Calu3 (cell line): ENCODE measurements at regions not wholly inside any gene's neighbourhood (a gene's known extent, or its start where the extent isn't known, plus 50 kb on each side); places are given as distances from the start of the nearest gene placed in this dataset.

Experiments used
- BruUV-seq: library from RNA; stranded (reverse); fragments of 400-500 nt; replicated peaks from 2 replicates; lab custom pipeline; 2021; lab: Mats Ljungman, UMichigan
- CTCF ChIA-PET: fragments of 300-600 bp; sonication (Branson Sonifier 250); formaldehyde crosslinking; loops from one replicate; lab custom pipeline; 2022; ENCODE audit warnings: antibody characterized with exemption; lab: Charles Lee
- DNase-seq: peaks from one replicate; pipeline ENCODE4 v3.0.0; 2022
- H3K27ac Mint-ChIP-seq: one replicate; pipeline ENCODE4 v1.8.0; 2022; ENCODE audit warnings: mixed read lengths; ENCODE audit not compliant: unreplicated experiment
- H3K27me3 Mint-ChIP-seq: one replicate; pipeline ENCODE4 v1.8.0; 2022; ENCODE audit warnings: mixed read lengths; ENCODE audit not compliant: unreplicated experiment
- H3K36me3 Mint-ChIP-seq: one replicate; pipeline ENCODE4 v1.8.0; 2022; ENCODE audit warnings: mild to moderate bottlenecking, moderate library complexity, mixed read lengths; ENCODE audit not compliant: insufficient read depth, unreplicated experiment
- H3K4me1 Mint-ChIP-seq: one replicate; pipeline ENCODE4 v1.8.0; 2022; ENCODE audit warnings: mild to moderate bottlenecking, low read depth, mixed read lengths; ENCODE audit not compliant: unreplicated experiment
- H3K4me3 Mint-ChIP-seq: one replicate; pipeline ENCODE4 v1.8.0; 2022; ENCODE audit warnings: mild to moderate bottlenecking, low read depth, moderate library complexity, mixed read lengths; ENCODE audit not compliant: unreplicated experiment
- H3K9me3 Mint-ChIP-seq: one replicate; pipeline ENCODE4 v1.8.0; 2022; ENCODE audit warnings: low read depth, mixed read lengths; ENCODE audit not compliant: unreplicated experiment
- CTCF ChIP-seq: fragments of 200-600 bp; IDR thresholded peaks from one replicate; pipeline ENCODE4 v1.8.0; 2022; ENCODE audit warnings: antibody characterized with exemption; ENCODE audit not compliant: unreplicated experiment
- intact Hi-C: fragments of 100-400 bp; cut with micrococcal nuclease; formaldehyde crosslinking; loops from one replicate; pipeline ENCODE4 v1.10.0; 2022; ENCODE audit not compliant: unreplicated experiment

GRCh38 chr18:22879293-22879692 is 53.8 kb upstream of the RBBP8 start:
- CTCF ChIA-PET: no interaction called here
- H3K36me3 Mint-ChIP-seq: no peaks in the 10 kb centered on the region
- H3K9me3 Mint-ChIP-seq: no peaks in the 10 kb centered on the region
- peaks cover 20% of the 10 kb centered on the region for H3K4me1 Mint-ChIP-seq
- H3K27me3 Mint-ChIP-seq: no peaks in the 10 kb centered on the region
- no peak for TF ChIP-seq CTCF
- no peak overlapping the region for H3K27ac Mint-ChIP-seq
- no peak for DNase-seq
- no TSS peak for BruUV-seq
- H3K4me3 Mint-ChIP-seq: no peak overlapping the region
- intact Hi-C loops: no loop called here

- Mint-ChIP-seq H3K27ac (no peak overlapping the region), H3K4me3 (no peak overlapping the region), H3K27me3 (no peaks in the 10 kb centered on the region), H3K4me1 (peaks cover 20% of the 10 kb centered on the region), H3K36me3 (no peaks in the 10 kb centered on the region), H3K9me3 (peaks cover 2% of the 10 kb centered on the region)
- BruUV-seq: no TSS peak
- CTCF ChIA-PET: interaction anchor here (0.5 to 0.6 kb wide), 3 partner anchors 73 to 846 kb away, joined by 3 read pairs; no protein-coding TSS in a partner anchor
- no peak for TF ChIP-seq CTCF
- no peak for DNase-seq
- intact Hi-C loops: no loop called here
Measured at GRCh38 chr18:22882084-22882483, 51.0 kb upstream of the RBBP8 start.

GRCh38 chr18:22883179-22883578 is 49.9 kb upstream of the RBBP8 start:
- CTCF ChIA-PET: no interaction called here
- BruUV-seq: no TSS peak
- Mint-ChIP-seq H3K4me3 (no peak overlapping the region), H3K4me1 (peaks cover 20% of the 10 kb centered on the region), H3K36me3 (no peaks in the 10 kb centered on the region), H3K27ac (no peak overlapping the region), H3K9me3 (peaks cover 2% of the 10 kb centered on the region), H3K27me3 (no peaks in the 10 kb centered on the region)
- TF ChIP-seq CTCF: no peak
- no peak for DNase-seq
- intact Hi-C loops: no loop called here
